NCI-H2029 treated with DMSO at 0.1 percent for 48 hours (cell line): ENCODE measurements at regions not wholly inside any gene's neighbourhood (a gene's known extent, or its start where the extent isn't known, plus 50 kb on each side); places are given as distances from the start of the nearest gene placed in this dataset.
A peak's percentile ranks its signal among the peaks of the same experiment; 100 is the strongest.

Experiments
- DNase-seq: peaks from one replicate; lab custom pipeline; 2025; lab: John Stamatoyannopoulos, UW

GRCh38 chr2:146893500-146894041 is 951.3 kb upstream of the ACVR2A start:
- DNase-seq: no peak

GRCh38 chr2:146890491-146890890 is 954.3 kb upstream of the ACVR2A start:
- DNase-seq: no peak

GRCh38 chr2:146879882-146880281 is 964.9 kb upstream of the ACVR2A start:
- no peak for DNase-seq

- DNase-seq: no peak
These were observed 970.6 kb upstream of the ACVR2A start for GRCh38 chr2:146874260-146874658.

GRCh38 chr2:146873646-146874259 is 971.1 kb upstream of the ACVR2A start:
- no peak for DNase-seq

GRCh38 chr2:146873056-146873455 is 971.8 kb upstream of the ACVR2A start:
- DNase-seq: no peak

- no peak for DNase-seq
These were observed 974.1 kb upstream of the ACVR2A start for GRCh38 chr2:146870691-146871090.

GRCh38 chr2:146869328-146869727 is 975.5 kb upstream of the ACVR2A start:
- DNase-seq: no peak

- no peak for DNase-seq
These were observed 976.8 kb upstream of the ACVR2A start for GRCh38 chr2:146868051-146868450.

- DNase-seq: no peak
These were observed 977.3 kb upstream of the ACVR2A start for GRCh38 chr2:146867477-146867986.

GRCh38 chr2:146853741-146854444 is 990.9 kb upstream of the ACVR2A start:
- no peak for DNase-seq

- DNase-seq: no peak
These were observed 992.2 kb upstream of the ACVR2A start for GRCh38 chr2:146852661-146853060.

GRCh38 chr2:146850746-146851145 is 994.1 kb upstream of the ACVR2A start:
- peak; percentile 19 for DNase-seq

GRCh38 chr2:146847846-146848245 is 997.0 kb upstream of the ACVR2A start:
- DNase-seq: no peak

GRCh38 chr2:146844226-146844990 is 1000.4 kb upstream of the ACVR2A start:
- no peak for DNase-seq

GRCh38 chr2:146837857-146838256 is 1007.0 kb upstream of the ACVR2A start:
- peak; percentile 77 for DNase-seq

GRCh38 chr2:146826388-146826787 is 1018.4 kb upstream of the ACVR2A start:
- no peak for DNase-seq

GRCh38 chr2:146821836-146822316 is 1023.0 kb upstream of the ACVR2A start:
- DNase-seq: no peak

GRCh38 chr2:146820672-146821071 is 1024.2 kb upstream of the ACVR2A start:
- no peak for DNase-seq

GRCh38 chr2:146818122-146818521 is 1026.7 kb upstream of the ACVR2A start:
- no peak for DNase-seq

- no peak for DNase-seq
These were observed 1027.2 kb upstream of the ACVR2A start for GRCh38 chr2:146817613-146818012.

GRCh38 chr2:146814971-146815370 is 1029.9 kb upstream of the ACVR2A start:
- no peak for DNase-seq
